ENCODE measurements at regions not wholly inside any gene's neighbourhood (a gene's known extent, or its start where the extent isn't known, plus 50 kb on each side); places are given as distances from the start of the nearest gene placed in this dataset.

GRCh38 chr16:9568261-9568660 lies 476.8 kb downstream of the HAPSTR1 start:
- TF ChIP-seq EZH2 (IDR thresholded peaks at IDR 0.05; ENCODE audit: insufficient read depth, poor library complexity, severe bottlenecking) (no peak), EZH2phosphoT487 (IDR thresholded peaks at IDR 0.05; ENCODE audit: insufficient read depth, low read depth) (no peak)
- H3K27me3 ChIP-seq (replicated peaks; ENCODE audit: insufficient read depth): no peaks in the 10 kb centered on the region
- H3K9ac ChIP-seq: no peak overlapping the region
- no peak overlapping the region for H3K27ac ChIP-seq
- H3K9me3 ChIP-seq (ENCODE audit: low read depth): no peaks in the 10 kb centered on the region
- DNase-seq: no peak
- no peak overlapping the region for H3K4me3 ChIP-seq
- H4K20me1 ChIP-seq (ENCODE audit: insufficient read depth): no peaks in the 10 kb centered on the region
- H2AFZ ChIP-seq: no peak overlapping the region
- in situ Hi-C loops (cut with MboI): no loop called here
- 3 to 11% methylated on average over 2 of the region's 2 CpGs for WGBS, 2 experiments (ENCODE audit: low coverage in 1 of 2, low lambda C conversion rate in 2 of 2, missing lambda C conversion rate in 2 of 2)
- H3K9me2 ChIP-seq (ENCODE audit: insufficient read depth): no peaks in the 10 kb centered on the region
- no peak overlapping the region for H3K4me2 ChIP-seq (ENCODE audit: unreplicated experiment)
- no peaks in the 10 kb centered on the region for H3K79me2 ChIP-seq (ENCODE audit: insufficient read depth)
- no peaks in the 10 kb centered on the region for H3F3A ChIP-seq (ENCODE audit: insufficient read depth)
- H3K36me3 ChIP-seq (ENCODE audit: low read depth): no peaks in the 10 kb centered on the region
- H3K4me1 ChIP-seq (ENCODE audit: insufficient read depth): no peaks in the 10 kb centered on the region

- no peak for DNase-seq
- no peaks in the 10 kb centered on the region for H3K9me2 ChIP-seq (ENCODE audit: insufficient read depth)
- H2AFZ ChIP-seq: no peak overlapping the region
- no peak overlapping the region for H3K9ac ChIP-seq
- H3K9me3 ChIP-seq (ENCODE audit: low read depth): no peaks in the 10 kb centered on the region
- TF ChIP-seq EZH2 (IDR thresholded peaks at IDR 0.05; ENCODE audit: insufficient read depth, poor library complexity, severe bottlenecking): no peak
- TF ChIP-seq EZH2phosphoT487 (IDR thresholded peaks at IDR 0.05; ENCODE audit: insufficient read depth, low read depth): no peak
- H3K4me2 ChIP-seq (ENCODE audit: unreplicated experiment): no peak overlapping the region
- no peaks in the 10 kb centered on the region for H3K36me3 ChIP-seq (ENCODE audit: low read depth)
- no peak overlapping the region for H3K4me3 ChIP-seq
- H3K79me2 ChIP-seq (ENCODE audit: insufficient read depth): no peaks in the 10 kb centered on the region
- no peaks in the 10 kb centered on the region for H3K4me1 ChIP-seq (ENCODE audit: insufficient read depth)
- no peaks in the 10 kb centered on the region for H3F3A ChIP-seq (ENCODE audit: insufficient read depth)
- 22 to 30% methylated on average over 3 of the region's 3 CpGs for WGBS, 2 experiments (ENCODE audit: low coverage in 1 of 2, low lambda C conversion rate in 2 of 2, missing lambda C conversion rate in 2 of 2)
- H4K20me1 ChIP-seq (ENCODE audit: insufficient read depth): no peaks in the 10 kb centered on the region
- no peak overlapping the region for H3K27ac ChIP-seq
- in situ Hi-C loops (cut with MboI): loop anchor here (10.0 kb wide), 1 partner anchor 64 kb away; no protein-coding TSS in a partner anchor
- no peaks in the 10 kb centered on the region for H3K27me3 ChIP-seq (replicated peaks; ENCODE audit: insufficient read depth)
Measured at GRCh38 chr16:9570521-9570920, 479.1 kb downstream of the HAPSTR1 start.

GRCh38 chr16:9578459-9578858 lies 487.0 kb downstream of the HAPSTR1 start:
- no peak for DNase-seq
- Histone ChIP-seq H3K4me1 (ENCODE audit: insufficient read depth) (no peaks in the 10 kb centered on the region), H3K36me3 (ENCODE audit: low read depth) (no peaks in the 10 kb centered on the region), H2AFZ (no peak overlapping the region), H3F3A (ENCODE audit: insufficient read depth) (no peaks in the 10 kb centered on the region), H3K79me2 (ENCODE audit: insufficient read depth) (no peaks in the 10 kb centered on the region), H3K27me3 (replicated peaks; ENCODE audit: insufficient read depth) (no peaks in the 10 kb centered on the region), H3K9me2 (ENCODE audit: insufficient read depth) (no peaks in the 10 kb centered on the region), H3K4me3 (no peak overlapping the region), H3K4me2 (ENCODE audit: unreplicated experiment) (no peak overlapping the region), H4K20me1 (ENCODE audit: insufficient read depth) (no peaks in the 10 kb centered on the region), H3K9ac (no peak overlapping the region), H3K9me3 (ENCODE audit: low read depth) (no peaks in the 10 kb centered on the region), H3K27ac (no peak overlapping the region)
- in situ Hi-C loops (cut with MboI): loop anchor here (10.0 kb wide), 1 partner anchor 56 kb away; no protein-coding TSS in a partner anchor
- WGBS, 2 experiments (ENCODE audit: low coverage in 1 of 2, low lambda C conversion rate in 2 of 2, missing lambda C conversion rate in 2 of 2): 26 to 29% methylated on average over 7 of the region's 7 CpGs
- TF ChIP-seq EZH2phosphoT487 (IDR thresholded peaks at IDR 0.05; ENCODE audit: insufficient read depth, low read depth) (no peak), EZH2 (IDR thresholded peaks at IDR 0.05; ENCODE audit: insufficient read depth, poor library complexity, severe bottlenecking) (no peak)

DNA sequence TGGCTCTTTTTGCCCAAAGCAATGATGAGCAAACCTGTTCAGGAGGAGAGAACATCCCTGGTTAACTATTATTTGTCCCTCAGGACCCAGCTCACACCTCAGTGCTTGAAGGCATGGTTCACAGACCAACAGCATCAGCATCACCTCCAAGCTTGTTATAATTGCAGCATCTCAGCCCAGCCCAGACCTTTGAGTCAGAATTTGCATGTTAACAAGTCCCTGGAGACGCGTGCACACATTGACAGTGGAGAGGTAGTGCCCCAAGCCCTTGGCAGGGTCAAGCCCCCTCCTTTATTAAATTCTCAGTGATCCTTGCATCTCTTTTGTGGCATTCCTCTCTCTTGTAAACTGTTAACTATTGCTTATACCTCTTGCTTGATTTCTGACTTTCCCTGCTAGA lies 488.6 kb downstream of the HAPSTR1 start:
- TF ChIP-seq EZH2phosphoT487 (IDR thresholded peaks at IDR 0.05; ENCODE audit: insufficient read depth, low read depth): no peak
- TF ChIP-seq EZH2 (IDR thresholded peaks at IDR 0.05; ENCODE audit: insufficient read depth, poor library complexity, severe bottlenecking): no peak
- in situ Hi-C loops (cut with MboI): no loop called here
- no peak overlapping the region for H3K4me2 ChIP-seq (ENCODE audit: unreplicated experiment)
- H3K9ac ChIP-seq: no peak overlapping the region
- H4K20me1 ChIP-seq (ENCODE audit: insufficient read depth): no peaks in the 10 kb centered on the region
- H3K79me2 ChIP-seq (ENCODE audit: insufficient read depth): no peaks in the 10 kb centered on the region
- H3K4me3 ChIP-seq: no peak overlapping the region
- no peaks in the 10 kb centered on the region for H3K9me2 ChIP-seq (ENCODE audit: insufficient read depth)
- no peaks in the 10 kb centered on the region for H3K27me3 ChIP-seq (replicated peaks; ENCODE audit: insufficient read depth)
- no peak for DNase-seq
- H3F3A ChIP-seq (ENCODE audit: insufficient read depth): no peaks in the 10 kb centered on the region
- no peaks in the 10 kb centered on the region for H3K4me1 ChIP-seq (ENCODE audit: insufficient read depth)
- 68 to 74% methylated on average over 2 of the region's 2 CpGs for WGBS, 2 experiments (ENCODE audit: low coverage in 1 of 2, low lambda C conversion rate in 2 of 2, missing lambda C conversion rate in 2 of 2)
- H3K9me3 ChIP-seq (ENCODE audit: low read depth): no peaks in the 10 kb centered on the region
- no peak overlapping the region for H3K27ac ChIP-seq
- H2AFZ ChIP-seq: no peak overlapping the region
- H3K36me3 ChIP-seq (ENCODE audit: low read depth): no peaks in the 10 kb centered on the region

GRCh38 chr16:9593440-9593839 lies 502.0 kb downstream of the HAPSTR1 start:
- Histone ChIP-seq H3K4me1 (ENCODE audit: insufficient read depth) (no peaks in the 10 kb centered on the region), H4K20me1 (ENCODE audit: insufficient read depth) (no peaks in the 10 kb centered on the region), H3K27ac (no peak overlapping the region), H3K36me3 (ENCODE audit: low read depth) (no peaks in the 10 kb centered on the region), H3K4me2 (ENCODE audit: unreplicated experiment) (no peak overlapping the region), H3K79me2 (ENCODE audit: insufficient read depth) (no peaks in the 10 kb centered on the region), H3F3A (ENCODE audit: insufficient read depth) (no peaks in the 10 kb centered on the region), H2AFZ (no peak overlapping the region), H3K4me3 (no peak overlapping the region), H3K9me3 (ENCODE audit: low read depth) (no peaks in the 10 kb centered on the region), H3K9me2 (ENCODE audit: insufficient read depth) (no peaks in the 10 kb centered on the region), H3K27me3 (replicated peaks; ENCODE audit: insufficient read depth) (no peaks in the 10 kb centered on the region), H3K9ac (no peak overlapping the region)
- in situ Hi-C loops (cut with MboI): no loop called here
- TF ChIP-seq EZH2 (IDR thresholded peaks at IDR 0.05; ENCODE audit: insufficient read depth, poor library complexity, severe bottlenecking): no peak
- TF ChIP-seq EZH2phosphoT487 (IDR thresholded peaks at IDR 0.05; ENCODE audit: insufficient read depth, low read depth): no peak
- DNase-seq: no peak
- 0% methylated on average over 1 of the region's 1 CpG for WGBS, 2 experiments (ENCODE audit: low coverage in 1 of 2, low lambda C conversion rate in 2 of 2, missing lambda C conversion rate in 2 of 2)
